Endothelial cell (in vitro differentiated cells): ENCODE measurements at regions not wholly inside any gene's neighbourhood (a gene's known extent, or its start where the extent isn't known, plus 50 kb on each side); places are given as distances from the start of the nearest gene placed in this dataset.

Source experiments
- DNase-seq: peaks from one replicate; pipeline ENCODE4 v3.0.0; 2021; ENCODE audit warnings: low spot score
- H3K27ac Mint-ChIP-seq: one replicate; pipeline ENCODE4 v1.8.0; 2021; ENCODE audit warnings: mixed read lengths, inconsistent platforms; ENCODE audit not compliant: unreplicated experiment
- H3K27me3 Mint-ChIP-seq: one replicate; pipeline ENCODE4 v1.8.0; 2021; ENCODE audit warnings: mild to moderate bottlenecking, moderate library complexity, mixed read lengths, inconsistent platforms; ENCODE audit not compliant: unreplicated experiment
- H3K36me3 Mint-ChIP-seq: one replicate; pipeline ENCODE4 v1.8.0; 2021; ENCODE audit warnings: mild to moderate bottlenecking, low read depth, mixed read lengths, inconsistent platforms; ENCODE audit not compliant: unreplicated experiment
- H3K4me1 Mint-ChIP-seq: one replicate; pipeline ENCODE4 v1.8.0; 2021; ENCODE audit warnings: mild to moderate bottlenecking, mixed read lengths, inconsistent platforms; ENCODE audit not compliant: unreplicated experiment
- H3K4me3 Mint-ChIP-seq: one replicate; pipeline ENCODE4 v1.8.0; 2021; ENCODE audit warnings: mild to moderate bottlenecking, mixed read lengths, inconsistent platforms; ENCODE audit not compliant: unreplicated experiment
- H3K9me3 Mint-ChIP-seq: one replicate; pipeline ENCODE4 v1.8.0; 2021; ENCODE audit warnings: mixed read lengths, inconsistent platforms; ENCODE audit not compliant: unreplicated experiment
- CTCF ChIP-seq: fragments of 200-600 bp; sonication (generic); IDR thresholded peaks from one replicate; pipeline ENCODE4 v1.5.0; 2021; ENCODE audit warnings: antibody characterized with exemption; ENCODE audit not compliant: unreplicated experiment

- no peaks in the 10 kb centered on the region for H3K27me3 Mint-ChIP-seq
- no peak overlapping the region for H3K27ac Mint-ChIP-seq
- H3K4me1 Mint-ChIP-seq, result peaks cover 4% of the 10 kb centered on the region
- H3K36me3 Mint-ChIP-seq, result no peaks in the 10 kb centered on the region
- no peaks in the 10 kb centered on the region for H3K9me3 Mint-ChIP-seq
- no peak for DNase-seq
- no peak overlapping the region for H3K4me3 Mint-ChIP-seq
- TF ChIP-seq CTCF, result no peak
These were observed 314.5 kb downstream of the TLE3 start for GRCh38 chr15:69783211-69783610.

- DNase-seq, result no peak
- H3K27me3 Mint-ChIP-seq, result peaks cover under 1% of the 10 kb centered on the region
- H3K4me3 Mint-ChIP-seq, result no peak overlapping the region
- H3K4me1 Mint-ChIP-seq, result peaks cover 4% of the 10 kb centered on the region
- H3K27ac Mint-ChIP-seq, result no peak overlapping the region
- H3K9me3 Mint-ChIP-seq, result no peaks in the 10 kb centered on the region
- H3K36me3 Mint-ChIP-seq, result no peaks in the 10 kb centered on the region
- TF ChIP-seq CTCF, result no peak
These were observed 312.7 kb downstream of the TLE3 start for GRCh38 chr15:69784798-69785566.

GRCh38 chr15:69786136-69786701 is 311.5 kb downstream of the TLE3 start:
- Mint-ChIP-seq H3K4me3 (no peak overlapping the region), H3K27me3 (peaks cover 2% of the 10 kb centered on the region), H3K9me3 (peaks cover 3% of the 10 kb centered on the region), H3K27ac (no peak overlapping the region), H3K4me1 (peaks cover 4% of the 10 kb centered on the region), H3K36me3 (peaks cover under 1% of the 10 kb centered on the region)
- no peak for TF ChIP-seq CTCF
- no peak for DNase-seq

- Mint-ChIP-seq H3K4me1 (peaks cover 4% of the 10 kb centered on the region), H3K36me3 (peaks cover 4% of the 10 kb centered on the region), H3K27me3 (peaks cover 2% of the 10 kb centered on the region), H3K4me3 (no peak overlapping the region), H3K27ac (no peak overlapping the region), H3K9me3 (peaks cover 6% of the 10 kb centered on the region)
- TF ChIP-seq CTCF, result no peak
- no peak for DNase-seq
These were observed 309.9 kb downstream of the TLE3 start for GRCh38 chr15:69787791-69788190.
